ENCODE measurements at regions not wholly inside any gene's neighbourhood (a gene's known extent, or its start where the extent isn't known, plus 50 kb on each side); places are given as distances from the start of the nearest gene placed in this dataset.
"Not testable (repeated sequence)": the region's sequence is repeated elsewhere in the genome, so short reads cannot be mapped to it uniquely, and the experiment has no call there.

GRCh38 chr10:123393170-123393569 lies 239.0 kb downstream of the BUB3 start:
- no peaks in the 10 kb centered on the region for H3K27me3 ChIP-seq (ENCODE audit: control insufficient read depth in 1 of 2, insufficient read depth in 2 of 2, low read length in 1 of 2)
- ATAC-seq (ENCODE audit: low FRiP score) (no peak), DNase-seq (no peak)
- H3K9me3 ChIP-seq (ENCODE audit: control insufficient read depth, low read length): peaks cover 2% of the 10 kb centered on the region
- intact Hi-C loops (cut with DNase I): no loop called here
- no peaks in the 10 kb centered on the region for H3K36me3 ChIP-seq (ENCODE audit: control insufficient read depth in 1 of 2, insufficient read depth in 2 of 2, low read length in 1 of 2)
- 94 to 96% methylated on average over 3 of the region's 3 CpGs for WGBS, 2 donors
- H3K4me1 ChIP-seq (ENCODE audit: control insufficient read depth in 1 of 2, insufficient read depth in 2 of 2, low read length in 2 of 2): no peaks in the 10 kb centered on the region
- H3K27ac ChIP-seq (ENCODE audit: low read depth in 1 of 2, low read length in 2 of 2): no peak overlapping the region
- H3K4me3 ChIP-seq (ENCODE audit: low read length in 2 of 2): no peak overlapping the region

GRCh38 chr10:123394382-123394781 lies 240.2 kb downstream of the BUB3 start:
- ATAC-seq (ENCODE audit: low FRiP score) (no peak), DNase-seq (no peak)
- no peak overlapping the region for H3K4me3 ChIP-seq (ENCODE audit: low read length in 2 of 2)
- H3K4me1 ChIP-seq (ENCODE audit: control insufficient read depth in 1 of 2, insufficient read depth in 2 of 2, low read length in 2 of 2): no peaks in the 10 kb centered on the region
- H3K27ac ChIP-seq (ENCODE audit: low read depth in 1 of 2, low read length in 2 of 2): no peak overlapping the region
- H3K9me3 ChIP-seq (ENCODE audit: control insufficient read depth, low read length): peaks cover 4% of the 10 kb centered on the region
- H3K36me3 ChIP-seq (ENCODE audit: control insufficient read depth in 1 of 2, insufficient read depth in 2 of 2, low read length in 1 of 2): no peaks in the 10 kb centered on the region
- no peaks in the 10 kb centered on the region for H3K27me3 ChIP-seq (ENCODE audit: control insufficient read depth in 1 of 2, insufficient read depth in 2 of 2, low read length in 1 of 2)
- intact Hi-C loops (cut with DNase I): no loop called here
- WGBS, 2 donors: 48 to 55% methylated on average over 1 of the region's 1 CpG

GRCh38 chr10:123395234-123395633 lies 241.0 kb downstream of the BUB3 start:
- H3K27me3 ChIP-seq (ENCODE audit: control insufficient read depth in 1 of 2, insufficient read depth in 2 of 2, low read length in 1 of 2); DNase-seq; H3K9me3 ChIP-seq (ENCODE audit: control insufficient read depth, low read length); intact Hi-C loops (cut with DNase I); H3K4me3 ChIP-seq (ENCODE audit: low read length in 2 of 2); H3K4me1 ChIP-seq (ENCODE audit: control insufficient read depth in 1 of 2, insufficient read depth in 2 of 2, low read length in 2 of 2); H3K27ac ChIP-seq (ENCODE audit: low read depth in 1 of 2, low read length in 2 of 2); H3K36me3 ChIP-seq (ENCODE audit: control insufficient read depth in 1 of 2, insufficient read depth in 2 of 2, low read length in 1 of 2); ATAC-seq (ENCODE audit: low FRiP score): not testable (repeated sequence)
- 89 to 94% methylated on average over 4 of the region's 4 CpGs for WGBS, 2 donors

GRCh38 chr10:123395906-123396305 lies 241.7 kb downstream of the BUB3 start:
- no peak overlapping the region for H3K27ac ChIP-seq (ENCODE audit: low read depth in 1 of 2, low read length in 2 of 2)
- H3K36me3 ChIP-seq (ENCODE audit: control insufficient read depth in 1 of 2, insufficient read depth in 2 of 2, low read length in 1 of 2): no peaks in the 10 kb centered on the region
- intact Hi-C loops (cut with DNase I): no loop called here
- H3K27me3 ChIP-seq (ENCODE audit: control insufficient read depth in 1 of 2, insufficient read depth in 2 of 2, low read length in 1 of 2): no peaks in the 10 kb centered on the region
- H3K4me1 ChIP-seq (ENCODE audit: control insufficient read depth in 1 of 2, insufficient read depth in 2 of 2, low read length in 2 of 2): no peaks in the 10 kb centered on the region
- H3K4me3 ChIP-seq (ENCODE audit: low read length in 2 of 2): no peak overlapping the region
- DNase-seq: no peak
- ATAC-seq (ENCODE audit: low FRiP score): no peak
- 91 to 92% methylated on average over 6 of the region's 6 CpGs for WGBS, 2 donors
- peaks cover 4% of the 10 kb centered on the region for H3K9me3 ChIP-seq (ENCODE audit: control insufficient read depth, low read length)

GRCh38 chr10:123398180-123398591 lies 244.0 kb downstream of the BUB3 start:
- H3K9me3 ChIP-seq (ENCODE audit: control insufficient read depth, low read length): peaks cover 4% of the 10 kb centered on the region
- no peaks in the 10 kb centered on the region for H3K27me3 ChIP-seq (ENCODE audit: control insufficient read depth in 1 of 2, insufficient read depth in 2 of 2, low read length in 1 of 2)
- H3K36me3 ChIP-seq (ENCODE audit: control insufficient read depth in 1 of 2, insufficient read depth in 2 of 2, low read length in 1 of 2): no peaks in the 10 kb centered on the region
- WGBS, 2 donors: 78 to 80% methylated on average over 4 of the region's 4 CpGs
- no peak for ATAC-seq (ENCODE audit: low FRiP score)
- no peak for DNase-seq
- no peaks in the 10 kb centered on the region for H3K4me1 ChIP-seq (ENCODE audit: control insufficient read depth in 1 of 2, insufficient read depth in 2 of 2, low read length in 2 of 2)
- H3K4me3 ChIP-seq (ENCODE audit: low read length in 2 of 2): no peak overlapping the region
- intact Hi-C loops (cut with DNase I): no loop called here
- H3K27ac ChIP-seq (ENCODE audit: low read depth in 1 of 2, low read length in 2 of 2): no peak overlapping the region

- H3K36me3 ChIP-seq (ENCODE audit: control insufficient read depth in 1 of 2, insufficient read depth in 2 of 2, low read length in 1 of 2): no peaks in the 10 kb centered on the region
- intact Hi-C loops (cut with DNase I): no loop called here
- no peaks in the 10 kb centered on the region for H3K4me1 ChIP-seq (ENCODE audit: control insufficient read depth in 1 of 2, insufficient read depth in 2 of 2, low read length in 2 of 2)
- DNase-seq: no peak
- peaks cover 4% of the 10 kb centered on the region for H3K9me3 ChIP-seq (ENCODE audit: control insufficient read depth, low read length)
- no peak overlapping the region for H3K4me3 ChIP-seq (ENCODE audit: low read length in 2 of 2)
- ATAC-seq (ENCODE audit: low FRiP score): no peak
- H3K27ac ChIP-seq (ENCODE audit: low read depth in 1 of 2, low read length in 2 of 2): no peak overlapping the region
- H3K27me3 ChIP-seq (ENCODE audit: control insufficient read depth in 1 of 2, insufficient read depth in 2 of 2, low read length in 1 of 2): no peaks in the 10 kb centered on the region
Observed at GRCh38 chr10:123398756-123399155, 244.6 kb downstream of the BUB3 start.

- Histone ChIP-seq H3K4me3 (ENCODE audit: low read length in 2 of 2) (no peak overlapping the region), H3K36me3 (ENCODE audit: control insufficient read depth in 1 of 2, insufficient read depth in 2 of 2, low read length in 1 of 2) (no peaks in the 10 kb centered on the region), H3K27ac (ENCODE audit: low read depth in 1 of 2, low read length in 2 of 2) (no peak overlapping the region), H3K9me3 (ENCODE audit: control insufficient read depth, low read length) (peaks cover 4% of the 10 kb centered on the region), H3K4me1 (ENCODE audit: control insufficient read depth in 1 of 2, insufficient read depth in 2 of 2, low read length in 2 of 2) (no peaks in the 10 kb centered on the region), H3K27me3 (ENCODE audit: control insufficient read depth in 1 of 2, insufficient read depth in 2 of 2, low read length in 1 of 2) (no peaks in the 10 kb centered on the region)
- intact Hi-C loops (cut with DNase I): no loop called here
- DNase-seq (no peak), ATAC-seq (ENCODE audit: low FRiP score) (no peak)
- WGBS, 2 donors: 89 to 94% methylated on average over 12 of the region's 12 CpGs
Observed at GRCh38 chr10:123399276-123399839, 245.2 kb downstream of the BUB3 start.

GRCh38 chr10:123402021-123402420 lies 247.8 kb downstream of the BUB3 start:
- DNase-seq: no peak
- Histone ChIP-seq H3K27me3 (ENCODE audit: control insufficient read depth in 1 of 2, insufficient read depth in 2 of 2, low read length in 1 of 2) (no peaks in the 10 kb centered on the region), H3K36me3 (ENCODE audit: control insufficient read depth in 1 of 2, insufficient read depth in 2 of 2, low read length in 1 of 2) (no peaks in the 10 kb centered on the region), H3K9me3 (ENCODE audit: control insufficient read depth, low read length) (peaks cover 2% of the 10 kb centered on the region), H3K27ac (ENCODE audit: low read depth in 1 of 2, low read length in 2 of 2) (no peak overlapping the region), H3K4me1 (ENCODE audit: control insufficient read depth in 1 of 2, insufficient read depth in 2 of 2, low read length in 2 of 2) (no peaks in the 10 kb centered on the region), H3K4me3 (ENCODE audit: low read length in 2 of 2) (no peak overlapping the region)
- intact Hi-C loops (cut with DNase I): no loop called here
- ATAC-seq (ENCODE audit: low FRiP score): no peak
- WGBS, 2 donors: 58 to 71% methylated on average over 3 of the region's 3 CpGs

GRCh38 chr10:123402656-123403055 lies 248.5 kb downstream of the BUB3 start:
- H3K27ac ChIP-seq (ENCODE audit: low read depth in 1 of 2, low read length in 2 of 2): no peak overlapping the region
- DNase-seq (no peak), ATAC-seq (ENCODE audit: low FRiP score) (no peak)

More at GRCh38 chr10:123402656-123403055, 248.5 kb downstream of the BUB3 start:
- WGBS, 2 donors: 66 to 69% methylated on average over 5 of the region's 5 CpGs
- no peak overlapping the region for H3K4me3 ChIP-seq (ENCODE audit: low read length in 2 of 2)
- H3K36me3 ChIP-seq (ENCODE audit: control insufficient read depth in 1 of 2, insufficient read depth in 2 of 2, low read length in 1 of 2): no peaks in the 10 kb centered on the region
- H3K9me3 ChIP-seq (ENCODE audit: control insufficient read depth, low read length): peaks cover 2% of the 10 kb centered on the region
- no peaks in the 10 kb centered on the region for H3K27me3 ChIP-seq (ENCODE audit: control insufficient read depth in 1 of 2, insufficient read depth in 2 of 2, low read length in 1 of 2)
- intact Hi-C loops (cut with DNase I): no loop called here
- H3K4me1 ChIP-seq (ENCODE audit: control insufficient read depth in 1 of 2, insufficient read depth in 2 of 2, low read length in 2 of 2): no peaks in the 10 kb centered on the region
